HL-60 (cell line): ENCODE measurements at regions not wholly inside any gene's neighbourhood (a gene's known extent, or its start where the extent isn't known, plus 50 kb on each side); places are given as distances from the start of the nearest gene placed in this dataset.

Experiments
- DNase-seq, 2 experiments: peaks; one replicate each; pipeline ENCODE4 v3.0.0-alpha.2; 2010 to 2020; ENCODE audit warnings: low read depth in 1 of 2, low spot score in 1 of 2
- H3K27ac ChIP-seq: fragments of 250-450 bp; sonication (Bioruptor Pico); replicated peaks from 2 replicates; pipeline ENCODE4 v1.5.1; 2020; ENCODE audit warnings: mild to moderate bottlenecking, moderate library complexity
- H3K27me3 ChIP-seq: fragments of 250-450 bp; sonication (Bioruptor Pico); 2 replicates; pipeline ENCODE4 v1.5.1; 2021; ENCODE audit warnings: mild to moderate bottlenecking, moderate library complexity; ENCODE audit not compliant: insufficient read depth, poor library complexity, severe bottlenecking
- H3K4me3 ChIP-seq: replicated peaks from 2 replicates; pipeline ENCODE4 v1.5.1; 2011; ENCODE audit warnings: mild to moderate bottlenecking, control low read depth, low read length; ENCODE audit not compliant: insufficient read depth
- CTCF ChIP-seq: IDR thresholded peaks from one replicate; pipeline ENCODE4 v1.5.1; 2011; ENCODE audit warnings: low read length, control low read depth, inconsistent platforms; ENCODE audit not compliant: insufficient read depth
- GABPA ChIP-seq: IDR thresholded peaks from 2 replicates; pipeline ENCODE4 v1.6.1; 2012; ENCODE audit warnings: low read depth
- POLR2AphosphoS5 ChIP-seq: IDR thresholded peaks from 2 replicates; pipeline ENCODE4 v1.6.1; 2012; ENCODE audit warnings: low read depth
- REST ChIP-seq: IDR thresholded peaks from 2 replicates; pipeline ENCODE4 v1.6.1; 2012; ENCODE audit warnings: low read depth; ENCODE audit not compliant: insufficient replicate concordance
- SPI1 ChIP-seq: IDR thresholded peaks from 2 replicates; pipeline ENCODE4 v1.6.1; 2012; ENCODE audit warnings: low read depth, mild to moderate bottlenecking, borderline replicate concordance

GRCh38 chr13:44842158-44842557 is 147.1 kb downstream of the NUFIP1 start:
- DNase-seq = no peak

GRCh38 chr13:44840131-44840530 is 149.1 kb downstream of the NUFIP1 start:
- H3K27me3 ChIP-seq = peaks cover 3% of the 10 kb centered on the region
- H3K27ac ChIP-seq = no peak overlapping the region
- no peak for DNase-seq
- TF ChIP-seq GABPA (no peak), CTCF (no peak), SPI1 (no peak)
- no peak overlapping the region for H3K4me3 ChIP-seq

More at GRCh38 chr13:44842158-44842557, 147.1 kb downstream of the NUFIP1 start:
- no peak for TF ChIP-seq REST
- no peak for TF ChIP-seq CTCF
- no peak for TF ChIP-seq GABPA
- no peak for TF ChIP-seq SPI1
- TF ChIP-seq POLR2AphosphoS5 = no peak
- no peak overlapping the region for H3K27ac ChIP-seq
- H3K4me3 ChIP-seq = no peak overlapping the region
- peaks cover 5% of the 10 kb centered on the region for H3K27me3 ChIP-seq

- TF ChIP-seq POLR2AphosphoS5 (no peak), CTCF (no peak), GABPA (no peak), REST (no peak), SPI1 (no peak)
- DNase-seq = no peak
- Histone ChIP-seq H3K27ac (no peak overlapping the region), H3K4me3 (no peak overlapping the region), H3K27me3 (peaks cover 8% of the 10 kb centered on the region)
Observed at GRCh38 chr13:44837250-44837649, 152.0 kb downstream of the NUFIP1 start.

- no peak for DNase-seq
- Histone ChIP-seq H3K4me3 (no peak overlapping the region), H3K27ac (no peak overlapping the region), H3K27me3 (peaks cover 8% of the 10 kb centered on the region)
- TF ChIP-seq REST = no peak
- TF ChIP-seq GABPA = no peak
- TF ChIP-seq POLR2AphosphoS5 = no peak
- TF ChIP-seq CTCF = no peak
- TF ChIP-seq SPI1 = no peak
Observed at GRCh38 chr13:44834404-44834803, 154.9 kb downstream of the NUFIP1 start.
